ENCODE measurements at regions not wholly inside any gene's neighbourhood (a gene's known extent, or its start where the extent isn't known, plus 50 kb on each side); places are given as distances from the start of the nearest gene placed in this dataset.

DNA sequence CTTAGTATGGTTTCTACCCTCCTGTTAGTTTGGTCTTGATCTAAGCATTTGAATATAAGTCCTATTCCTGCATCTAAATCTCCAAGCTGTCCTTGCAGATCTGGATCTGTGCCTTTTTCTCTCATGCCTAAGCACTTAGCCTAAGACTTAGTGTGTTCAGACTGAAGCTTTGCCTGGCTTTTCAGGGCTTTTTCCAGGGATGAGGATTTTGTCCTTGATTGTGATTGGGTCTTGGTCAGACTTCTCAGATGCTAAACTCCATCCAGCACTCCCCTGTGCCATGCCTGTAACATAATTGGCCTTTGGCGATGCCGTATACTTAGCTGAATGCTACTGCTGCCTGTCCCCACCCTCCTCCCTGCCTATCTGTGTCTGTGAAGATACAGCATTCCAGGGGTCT, 98.1 kb upstream of the NRIP1 start:
- TF ChIP-seq, protein P1, sequence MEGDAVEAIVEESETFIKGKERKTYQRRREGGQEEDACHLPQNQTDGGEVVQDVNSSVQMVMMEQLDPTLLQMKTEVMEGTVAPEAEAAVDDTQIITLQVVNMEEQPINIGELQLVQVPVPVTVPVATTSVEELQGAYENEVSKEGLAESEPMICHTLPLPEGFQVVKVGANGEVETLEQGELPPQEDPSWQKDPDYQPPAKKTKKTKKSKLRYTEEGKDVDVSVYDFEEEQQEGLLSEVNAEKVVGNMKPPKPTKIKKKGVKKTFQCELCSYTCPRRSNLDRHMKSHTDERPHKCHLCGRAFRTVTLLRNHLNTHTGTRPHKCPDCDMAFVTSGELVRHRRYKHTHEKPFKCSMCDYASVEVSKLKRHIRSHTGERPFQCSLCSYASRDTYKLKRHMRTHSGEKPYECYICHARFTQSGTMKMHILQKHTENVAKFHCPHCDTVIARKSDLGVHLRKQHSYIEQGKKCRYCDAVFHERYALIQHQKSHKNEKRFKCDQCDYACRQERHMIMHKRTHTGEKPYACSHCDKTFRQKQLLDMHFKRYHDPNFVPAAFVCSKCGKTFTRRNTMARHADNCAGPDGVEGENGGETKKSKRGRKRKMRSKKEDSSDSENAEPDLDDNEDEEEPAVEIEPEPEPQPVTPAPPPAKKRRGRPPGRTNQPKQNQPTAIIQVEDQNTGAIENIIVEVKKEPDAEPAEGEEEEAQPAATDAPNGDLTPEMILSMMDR (conservative IDR thresholded peaks at IDR 0.05; ENCODE audit: low read length), result no peak
- TF ChIP-seq EZH2phosphoT487 (IDR thresholded peaks at IDR 0.05; ENCODE audit: borderline replicate concordance, low read depth, low read length), result no peak

All from OCI-LY7 (cell line).